Neural progenitor cell (in vitro differentiated cells): ENCODE measurements at regions not wholly inside any gene's neighbourhood (a gene's known extent, or its start where the extent isn't known, plus 50 kb on each side); places are given as distances from the start of the nearest gene placed in this dataset.

Experiments
- EZH2 ChIP-seq: fragments of 200-600 bp; sonication (generic); IDR thresholded peaks from 2 replicates; pipeline ENCODE4 v1.6.1; 2017; ENCODE audit warnings: antibody characterized with exemption, mild to moderate bottlenecking, moderate library complexity
- TF ChIP-seq, protein P1 (sequence below): fragments of 200-600 bp; sonication (generic); IDR thresholded peaks from 2 replicates; pipeline ENCODE4 v1.5.1; 2017; ENCODE audit warnings: antibody characterized with exemption, mild to moderate bottlenecking

DNA sequence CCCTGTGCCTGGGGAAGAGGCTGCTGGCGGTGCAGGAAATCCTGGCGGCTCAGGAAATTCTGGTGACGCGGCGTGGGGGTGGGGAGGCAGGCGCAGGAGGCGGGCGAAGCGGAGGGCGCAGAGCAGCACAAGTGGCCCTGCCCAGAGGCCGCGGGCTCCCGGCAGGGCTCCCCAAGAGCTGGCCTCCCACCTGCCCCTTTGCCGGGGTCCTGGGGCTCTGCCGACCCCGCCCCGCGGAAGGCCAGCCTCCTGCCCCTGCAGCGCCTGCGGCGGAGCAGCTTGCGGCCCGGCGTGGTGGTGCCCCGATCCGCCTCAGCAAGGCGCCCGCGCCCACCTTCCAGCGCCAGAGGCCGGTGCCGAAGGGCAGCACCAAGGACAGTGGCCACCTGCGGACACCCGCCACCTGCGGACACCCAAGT is 100.2 kb upstream of the OR4C13 start:
- TF ChIP-seq, protein P1, sequence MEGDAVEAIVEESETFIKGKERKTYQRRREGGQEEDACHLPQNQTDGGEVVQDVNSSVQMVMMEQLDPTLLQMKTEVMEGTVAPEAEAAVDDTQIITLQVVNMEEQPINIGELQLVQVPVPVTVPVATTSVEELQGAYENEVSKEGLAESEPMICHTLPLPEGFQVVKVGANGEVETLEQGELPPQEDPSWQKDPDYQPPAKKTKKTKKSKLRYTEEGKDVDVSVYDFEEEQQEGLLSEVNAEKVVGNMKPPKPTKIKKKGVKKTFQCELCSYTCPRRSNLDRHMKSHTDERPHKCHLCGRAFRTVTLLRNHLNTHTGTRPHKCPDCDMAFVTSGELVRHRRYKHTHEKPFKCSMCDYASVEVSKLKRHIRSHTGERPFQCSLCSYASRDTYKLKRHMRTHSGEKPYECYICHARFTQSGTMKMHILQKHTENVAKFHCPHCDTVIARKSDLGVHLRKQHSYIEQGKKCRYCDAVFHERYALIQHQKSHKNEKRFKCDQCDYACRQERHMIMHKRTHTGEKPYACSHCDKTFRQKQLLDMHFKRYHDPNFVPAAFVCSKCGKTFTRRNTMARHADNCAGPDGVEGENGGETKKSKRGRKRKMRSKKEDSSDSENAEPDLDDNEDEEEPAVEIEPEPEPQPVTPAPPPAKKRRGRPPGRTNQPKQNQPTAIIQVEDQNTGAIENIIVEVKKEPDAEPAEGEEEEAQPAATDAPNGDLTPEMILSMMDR = no peak
- TF ChIP-seq EZH2 = no peak
